GM18499 (cell line): ENCODE measurements at regions not wholly inside any gene's neighbourhood (a gene's known extent, or its start where the extent isn't known, plus 50 kb on each side); places are given as distances from the start of the nearest gene placed in this dataset.

Source experiments
- ATAC-seq: cut with Tn5 transposase; IDR thresholded peaks from one replicate; pipeline ENCODE4 v1.9.1; 2021; ENCODE audit warnings: moderate number of reproducible peaks; ENCODE audit not compliant: insufficient read depth, unreplicated experiment

- no peak for ATAC-seq
These were observed 57.5 kb upstream of the LMCD1 start for GRCh38 chr3:8443829-8444791.

- no peak for ATAC-seq
These were observed 56.7 kb upstream of the LMCD1 start for GRCh38 chr3:8444883-8445282.

- ATAC-seq, result no peak
These were observed 55.8 kb upstream of the LMCD1 start for GRCh38 chr3:8445861-8446260.

GRCh38 chr3:8446845-8447244, 54.8 kb upstream of the LMCD1 start:
- ATAC-seq, result no peak

DNA sequence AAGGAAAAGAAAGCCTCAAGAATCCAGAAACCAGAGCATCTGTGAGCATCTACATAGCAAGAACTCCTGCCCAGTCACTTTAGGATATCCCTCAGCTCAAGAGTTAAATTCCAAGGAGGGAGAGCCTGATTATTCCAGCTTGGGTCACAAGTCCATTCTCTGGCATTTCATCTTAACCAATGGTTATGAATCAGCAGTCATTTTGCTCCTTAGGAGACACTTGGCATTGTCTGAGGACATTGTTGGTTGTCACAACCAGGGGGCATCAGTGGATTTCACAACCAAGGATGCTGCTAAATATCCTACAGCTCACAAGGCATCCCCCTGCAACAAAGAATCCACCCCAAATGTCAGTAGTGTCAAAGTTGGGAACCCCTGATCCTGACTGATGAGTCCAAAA, 51.0 kb upstream of the LMCD1 start:
- ATAC-seq, result no peak

DNA sequence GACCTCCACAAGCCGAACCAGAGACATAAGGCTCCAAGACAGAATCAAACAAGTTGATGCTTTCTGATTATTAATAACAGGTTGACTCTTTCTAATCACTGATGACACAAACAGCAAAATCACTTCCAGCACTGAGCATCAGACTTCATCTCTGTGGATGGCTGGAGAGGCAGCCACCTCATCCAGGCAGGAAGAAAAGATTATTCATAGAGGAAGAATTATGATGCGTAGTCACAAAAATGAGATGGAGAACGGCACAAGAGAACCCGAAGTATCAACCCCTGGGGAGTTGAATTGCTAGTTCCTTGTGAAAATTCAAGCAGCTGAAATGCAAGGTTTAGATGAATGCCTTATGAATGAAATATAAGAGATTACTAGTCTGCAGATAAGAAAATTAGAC, 49.9 kb upstream of the LMCD1 start:
- no peak for ATAC-seq
